HepG2 (cell line): ENCODE measurements at regions not wholly inside any gene's neighbourhood (a gene's known extent, or its start where the extent isn't known, plus 50 kb on each side); places are given as distances from the start of the nearest gene placed in this dataset.

Source experiments
- ATAC-seq: fragments of 200-7000 bp; cut with Tn5 transposase; 3 replicates; pipeline ENCODE4 v1.9.1; 2020; ENCODE audit warnings: mild to moderate bottlenecking, moderate library complexity
- BruUV-seq: library from RNA; stranded (reverse); fragments of 400-500 nt; replicated peaks from 2 replicates; lab custom pipeline; 2021; lab: Mats Ljungman, UMichigan
- CTCF ChIA-PET: fragments of 300-600 bp; formaldehyde crosslinking; extraction: SDS; loops from one replicate; lab custom pipeline; 2021; ENCODE audit warnings: low total read pairs, inconsistent platforms, low intra/inter-chr PET ratio; lab: Yijun Ruan, JAX
- POLR2A ChIA-PET: fragments of 350-600 bp; sonication (Branson Sonifier 250); formaldehyde crosslinking; loops from one replicate; lab custom pipeline; 2020; ENCODE audit warnings: antibody characterized with exemption, inconsistent platforms; lab: Yijun Ruan, JAX
- DNase-seq: peaks from one replicate; pipeline ENCODE4 v3.0.0-alpha.2; 2015; ENCODE audit warnings: low spot score
- FAIRE-seq: peaks from 3 replicates; lab custom pipeline; 2011; peaks lifted over from hg19 to GRCh38; lab: Jason Lieb, UNC
- H2AFZ ChIP-seq: one replicate; pipeline ENCODE4 v1.6.1; 2011; ENCODE audit warnings: low read length, inconsistent platforms
- H3K27ac ChIP-seq: fragments of 300-600 bp; 3 replicates; pipeline ENCODE4 v1.8.0; 2011; ENCODE audit warnings: mixed run types, mild to moderate bottlenecking, mixed read lengths, low read length, inconsistent platforms; ENCODE audit not compliant: insufficient read depth; ENCODE audit errors: extremely low read length
- H3K27me3 ChIP-seq, 2 experiments: fragments of 200-600 bp in 1 of 2; 2 replicates in 1 of 2; 3 replicates in 1 of 2; pipeline versions ENCODE4 v1.6.0 to v1.8.0; 2011; ENCODE audit warnings: low read length in 2 of 2, mild to moderate bottlenecking in 2 of 2, moderate library complexity in 2 of 2, inconsistent platforms in 1 of 2; ENCODE audit not compliant: insufficient read depth in 2 of 2, control insufficient read depth in 1 of 2
- H3K36me3 ChIP-seq, 2 experiments: fragments of 200-600 bp in 1 of 2; replicated peaks in 1 of 2; 2 replicates in 1 of 2; 3 replicates in 1 of 2; pipeline versions ENCODE4 v1.5.1 to v1.8.0; 2011; ENCODE audit warnings: low read length in 2 of 2, inconsistent platforms in 1 of 2; ENCODE audit not compliant: insufficient read depth in 2 of 2, control insufficient read depth in 1 of 2
- H3K4me1 ChIP-seq: 2 replicates; pipeline ENCODE4 v1.5.1; 2012; ENCODE audit warnings: low read length, inconsistent platforms; ENCODE audit not compliant: insufficient read depth
- H3K4me2 ChIP-seq: 2 replicates; pipeline ENCODE4 v1.6.0; 2011; ENCODE audit warnings: low read depth, low read length, inconsistent platforms
- H3K4me3 ChIP-seq, 3 experiments: fragments of 200-600 bp in 1 of 3; sonication (generic), shearing (Covaris generic) in 1 of 3; replicated peaks in 1 of 3; 2 replicates each; pipeline ENCODE4 v1.5.1; 2011 to 2016; ENCODE audit warnings: low read length in 3 of 3, inconsistent platforms in 2 of 3, low read depth in 2 of 3, mild to moderate bottlenecking in 2 of 3, control low read depth in 1 of 3, mixed read lengths in 1 of 3; ENCODE audit not compliant: insufficient read depth in 1 of 3
- H3K79me2 ChIP-seq: one replicate; pipeline ENCODE4 v1.6.1; 2011; ENCODE audit warnings: low read length, inconsistent platforms; ENCODE audit not compliant: insufficient read depth
- H3K9ac ChIP-seq: 2 replicates; pipeline ENCODE4 v1.6.0; 2011; ENCODE audit warnings: mild to moderate bottlenecking, low read depth, low read length, inconsistent platforms; ENCODE audit not compliant: insufficient read depth
- H3K9me3 ChIP-seq: 2 replicates; pipeline ENCODE4 v1.5.1; 2012; ENCODE audit warnings: mild to moderate bottlenecking, low read length
- H4K20me1 ChIP-seq: 2 replicates; pipeline ENCODE4 v1.6.0; 2011; ENCODE audit warnings: inconsistent platforms, mild to moderate bottlenecking, low read length, moderate library complexity; ENCODE audit not compliant: insufficient read depth
- CTCF ChIP-seq: sonication (generic); formaldehyde crosslinking; IDR thresholded peaks from 2 replicates; pipeline ENCODE4 v1.5.0; 2020; ENCODE audit warnings: mild to moderate bottlenecking, missing genetic modification reagents, moderate library complexity
- ELF3 ChIP-seq: IDR thresholded peaks from 2 replicates; pipeline ENCODE4 v1.6.1; 2016; ENCODE audit warnings: missing genetic modification reagents, missing compliant biosample characterization
- KLF11 ChIP-seq: IDR thresholded peaks from 2 replicates; pipeline ENCODE4 v1.6.1; 2016; ENCODE audit warnings: missing compliant biosample characterization
- SKI ChIP-seq: fragments of 450-650 bp; IDR thresholded peaks from one replicate; pipeline ENCODE4 v1.6.1; 2018; ENCODE audit warnings: mild to moderate bottlenecking; ENCODE audit not compliant: partially characterized antibody
- ZBTB34 ChIP-seq: sonication (generic); formaldehyde crosslinking; IDR thresholded peaks from 2 replicates; pipeline ENCODE4 v1.8.0; 2022; ENCODE audit warnings: mild to moderate bottlenecking, missing genetic modification reagents
- ZNF441 ChIP-seq: sonication (generic); formaldehyde crosslinking; IDR thresholded peaks from 2 replicates; pipeline ENCODE4 v1.7.0; 2021; ENCODE audit warnings: missing genetic modification reagents, borderline replicate concordance
- WGBS: methylation state at CpG from one replicate; pipeline ENCODE4 v1.1.6; 2017; ENCODE audit warnings: low lambda C conversion rate; 5-methylcytosine and 5-hydroxymethylcytosine counted together
- in situ Hi-C: cut with HindIII; loops from 2 replicates; pipeline ENCODE4 v1.10.0; 2017; ENCODE audit warnings: low pct_unique_long_range_greater_than_20kb; ENCODE audit not compliant: extremely low pct_ligation_motif_present
- intact Hi-C: fragments of 100-400 bp; cut with micrococcal nuclease; formaldehyde crosslinking; loops from one replicate; pipeline ENCODE4 v1.10.0; 2022; ENCODE audit not compliant: unreplicated experiment
- TF ChIP-seq, protein P1 (sequence below): sonication (generic); formaldehyde crosslinking; IDR thresholded peaks from 2 replicates; pipeline ENCODE4 v1.4.0; 2020; ENCODE audit warnings: missing genetic modification reagents

GRCh38 chrX:9315086-9315485 lies 149.8 kb upstream of the TBL1X start:
- Histone ChIP-seq H3K4me1 (no peaks in the 10 kb centered on the region), H3K36me3 (no peaks in the 10 kb centered on the region), H3K27ac (no peak overlapping the region), H3K27me3 (no peaks in the 10 kb centered on the region), H3K9ac (no peak overlapping the region), H3K4me3 (no peak overlapping the region), H3K79me2 (no peaks in the 10 kb centered on the region), H3K9me3 (no peaks in the 10 kb centered on the region), H2AFZ (no peak overlapping the region), H3K4me2 (no peak overlapping the region), H4K20me1 (no peaks in the 10 kb centered on the region)
- ATAC-seq (no peak), DNase-seq (no peak), FAIRE-seq (no peak)
- CTCF ChIA-PET = no interaction called here
- no TSS peak for BruUV-seq
- in situ Hi-C loops = no loop called here
- 90% methylated on average over 3 of the region's 3 CpGs for whole genome bisulfite sequencing
- POLR2A ChIA-PET = no interaction called here
- TF ChIP-seq KLF11 (CRISPR knock-in tag) = no peak
- TF ChIP-seq SKI = no peak
- TF ChIP-seq, protein P1, sequence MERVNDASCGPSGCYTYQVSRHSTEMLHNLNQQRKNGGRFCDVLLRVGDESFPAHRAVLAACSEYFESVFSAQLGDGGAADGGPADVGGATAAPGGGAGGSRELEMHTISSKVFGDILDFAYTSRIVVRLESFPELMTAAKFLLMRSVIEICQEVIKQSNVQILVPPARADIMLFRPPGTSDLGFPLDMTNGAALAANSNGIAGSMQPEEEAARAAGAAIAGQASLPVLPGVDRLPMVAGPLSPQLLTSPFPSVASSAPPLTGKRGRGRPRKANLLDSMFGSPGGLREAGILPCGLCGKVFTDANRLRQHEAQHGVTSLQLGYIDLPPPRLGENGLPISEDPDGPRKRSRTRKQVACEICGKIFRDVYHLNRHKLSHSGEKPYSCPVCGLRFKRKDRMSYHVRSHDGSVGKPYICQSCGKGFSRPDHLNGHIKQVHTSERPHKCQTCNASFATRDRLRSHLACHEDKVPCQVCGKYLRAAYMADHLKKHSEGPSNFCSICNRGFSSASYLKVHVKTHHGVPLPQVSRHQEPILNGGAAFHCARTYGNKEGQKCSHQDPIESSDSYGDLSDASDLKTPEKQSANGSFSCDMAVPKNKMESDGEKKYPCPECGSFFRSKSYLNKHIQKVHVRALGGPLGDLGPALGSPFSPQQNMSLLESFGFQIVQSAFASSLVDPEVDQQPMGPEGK (CRISPR knock-in tag) = no peak
- no peak for TF ChIP-seq CTCF (CRISPR knock-in tag)
- no peak for TF ChIP-seq ELF3 (CRISPR knock-in tag)
- no peak for TF ChIP-seq ZBTB34 (CRISPR knock-in tag)
- TF ChIP-seq ZNF441 = no peak
- intact Hi-C loops = no loop called here
